ENCODE measurements at regions not wholly inside any gene's neighbourhood (a gene's known extent, or its start where the extent isn't known, plus 50 kb on each side); places are given as distances from the start of the nearest gene placed in this dataset.

DNA sequence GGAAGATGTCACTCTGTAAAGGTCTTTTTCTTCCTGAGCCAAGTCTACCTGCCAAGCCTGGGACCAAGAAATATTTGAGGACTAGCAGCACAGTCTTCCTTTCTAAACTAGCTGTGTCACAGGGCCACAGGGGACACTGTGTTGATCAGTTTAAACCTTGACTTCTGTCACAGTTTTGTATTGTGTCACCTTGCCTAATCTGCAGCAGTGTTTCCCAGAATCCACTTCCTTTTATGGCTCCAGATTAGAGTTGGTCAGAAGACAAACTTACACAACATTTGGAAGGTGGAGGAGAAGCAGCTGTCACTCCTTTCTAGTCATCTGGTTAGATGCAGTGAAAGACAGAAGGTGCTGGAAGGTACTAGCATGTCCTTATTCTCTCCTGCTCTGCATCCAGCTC lies 143.1 kb upstream of the BCOR start:
- H3K27me3 ChIP-seq (ENCODE audit: insufficient read depth, low read depth, low read length), result no peaks in the 10 kb centered on the region
- TF ChIP-seq MXI1 (conservative IDR thresholded peaks at IDR 0.05; ENCODE audit: poor library complexity, severe bottlenecking), result no peak
- no peaks in the 10 kb centered on the region for H4K20me1 ChIP-seq (ENCODE audit: insufficient read depth)
- H3K27ac ChIP-seq (ENCODE audit: low read length), result no peak overlapping the region
- no peak overlapping the region for H3K4me2 ChIP-seq (ENCODE audit: low read length)
- H3K36me3 ChIP-seq (ENCODE audit: insufficient read depth, low read length), result no peaks in the 10 kb centered on the region
- H2AFZ ChIP-seq (ENCODE audit: low read depth, low read length), result no peak overlapping the region
- no peaks in the 10 kb centered on the region for H3K9me2 ChIP-seq (ENCODE audit: insufficient read depth, low read length)
- no peaks in the 10 kb centered on the region for H3K79me2 ChIP-seq (replicated peaks; ENCODE audit: insufficient read depth, low read length)
- H3K9me3 ChIP-seq (ENCODE audit: low read length), result no peaks in the 10 kb centered on the region
- H3F3A ChIP-seq (ENCODE audit: insufficient read depth, low read length, poor library complexity, severe bottlenecking), result no peaks in the 10 kb centered on the region
- H3K9ac ChIP-seq (ENCODE audit: low read length), result no peak overlapping the region
- no peak overlapping the region for H3K4me3 ChIP-seq (ENCODE audit: low read length)

DNA sequence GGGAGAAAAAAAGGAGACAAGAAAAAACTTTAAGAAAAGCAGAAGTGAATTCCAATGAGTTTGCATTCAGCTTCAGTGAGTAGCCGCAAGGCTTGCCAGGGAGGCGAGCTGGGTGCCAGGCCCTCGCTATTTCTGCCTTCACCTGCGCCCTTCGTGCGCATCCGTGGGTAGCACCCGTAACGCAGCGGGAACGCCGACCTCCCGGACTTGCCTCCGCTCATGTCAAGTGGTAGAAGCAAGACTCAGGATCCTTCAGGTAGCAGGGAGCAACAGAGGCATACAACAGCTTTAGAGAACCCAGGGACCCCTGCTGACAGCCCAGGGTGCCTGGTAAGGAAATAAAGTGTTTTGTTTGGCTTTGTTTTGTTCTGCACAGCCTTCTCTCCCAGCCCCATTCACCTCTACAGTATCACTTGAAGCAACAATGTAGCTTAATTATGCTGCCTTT lies 140.0 kb upstream of the BCOR start:
- no peaks in the 10 kb centered on the region for H3K27me3 ChIP-seq (ENCODE audit: insufficient read depth, low read depth, low read length)
- no peaks in the 10 kb centered on the region for H3K9me2 ChIP-seq (ENCODE audit: insufficient read depth, low read length)
- no peaks in the 10 kb centered on the region for H3K36me3 ChIP-seq (ENCODE audit: insufficient read depth, low read length)
- H3K9ac ChIP-seq (ENCODE audit: low read length), result no peak overlapping the region
- H4K20me1 ChIP-seq (ENCODE audit: insufficient read depth), result no peaks in the 10 kb centered on the region
- H2AFZ ChIP-seq (ENCODE audit: low read depth, low read length), result no peak overlapping the region
- no peak overlapping the region for H3K4me3 ChIP-seq (ENCODE audit: low read length)
- TF ChIP-seq, protein P1, sequence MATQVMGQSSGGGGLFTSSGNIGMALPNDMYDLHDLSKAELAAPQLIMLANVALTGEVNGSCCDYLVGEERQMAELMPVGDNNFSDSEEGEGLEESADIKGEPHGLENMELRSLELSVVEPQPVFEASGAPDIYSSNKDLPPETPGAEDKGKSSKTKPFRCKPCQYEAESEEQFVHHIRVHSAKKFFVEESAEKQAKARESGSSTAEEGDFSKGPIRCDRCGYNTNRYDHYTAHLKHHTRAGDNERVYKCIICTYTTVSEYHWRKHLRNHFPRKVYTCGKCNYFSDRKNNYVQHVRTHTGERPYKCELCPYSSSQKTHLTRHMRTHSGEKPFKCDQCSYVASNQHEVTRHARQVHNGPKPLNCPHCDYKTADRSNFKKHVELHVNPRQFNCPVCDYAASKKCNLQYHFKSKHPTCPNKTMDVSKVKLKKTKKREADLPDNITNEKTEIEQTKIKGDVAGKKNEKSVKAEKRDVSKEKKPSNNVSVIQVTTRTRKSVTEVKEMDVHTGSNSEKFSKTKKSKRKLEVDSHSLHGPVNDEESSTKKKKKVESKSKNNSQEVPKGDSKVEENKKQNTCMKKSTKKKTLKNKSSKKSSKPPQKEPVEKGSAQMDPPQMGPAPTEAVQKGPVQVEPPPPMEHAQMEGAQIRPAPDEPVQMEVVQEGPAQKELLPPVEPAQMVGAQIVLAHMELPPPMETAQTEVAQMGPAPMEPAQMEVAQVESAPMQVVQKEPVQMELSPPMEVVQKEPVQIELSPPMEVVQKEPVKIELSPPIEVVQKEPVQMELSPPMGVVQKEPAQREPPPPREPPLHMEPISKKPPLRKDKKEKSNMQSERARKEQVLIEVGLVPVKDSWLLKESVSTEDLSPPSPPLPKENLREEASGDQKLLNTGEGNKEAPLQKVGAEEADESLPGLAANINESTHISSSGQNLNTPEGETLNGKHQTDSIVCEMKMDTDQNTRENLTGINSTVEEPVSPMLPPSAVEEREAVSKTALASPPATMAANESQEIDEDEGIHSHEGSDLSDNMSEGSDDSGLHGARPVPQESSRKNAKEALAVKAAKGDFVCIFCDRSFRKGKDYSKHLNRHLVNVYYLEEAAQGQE (IDR thresholded peaks at IDR 0.05; ENCODE audit: borderline replicate concordance), result no peak
- TF ChIP-seq EP300 (conservative IDR thresholded peaks at IDR 0.05; ENCODE audit: poor library complexity, severe bottlenecking) (no peak), EZH2 (IDR thresholded peaks at IDR 0.05; ENCODE audit: borderline replicate concordance, insufficient read depth, low read length, poor library complexity, severe bottlenecking) (no peak), TAF1 (IDR thresholded peaks at IDR 0.05; ENCODE audit: low read depth) (no peak), POLR2AphosphoS5 (IDR thresholded peaks at IDR 0.05) (no peak), RAD21 (conservative IDR thresholded peaks at IDR 0.05) (no peak), MXI1 (conservative IDR thresholded peaks at IDR 0.05; ENCODE audit: poor library complexity, severe bottlenecking) (no peak), SMC3 (conservative IDR thresholded peaks at IDR 0.05; ENCODE audit: poor library complexity) (no peak)
- TF ChIP-seq, protein P2, sequence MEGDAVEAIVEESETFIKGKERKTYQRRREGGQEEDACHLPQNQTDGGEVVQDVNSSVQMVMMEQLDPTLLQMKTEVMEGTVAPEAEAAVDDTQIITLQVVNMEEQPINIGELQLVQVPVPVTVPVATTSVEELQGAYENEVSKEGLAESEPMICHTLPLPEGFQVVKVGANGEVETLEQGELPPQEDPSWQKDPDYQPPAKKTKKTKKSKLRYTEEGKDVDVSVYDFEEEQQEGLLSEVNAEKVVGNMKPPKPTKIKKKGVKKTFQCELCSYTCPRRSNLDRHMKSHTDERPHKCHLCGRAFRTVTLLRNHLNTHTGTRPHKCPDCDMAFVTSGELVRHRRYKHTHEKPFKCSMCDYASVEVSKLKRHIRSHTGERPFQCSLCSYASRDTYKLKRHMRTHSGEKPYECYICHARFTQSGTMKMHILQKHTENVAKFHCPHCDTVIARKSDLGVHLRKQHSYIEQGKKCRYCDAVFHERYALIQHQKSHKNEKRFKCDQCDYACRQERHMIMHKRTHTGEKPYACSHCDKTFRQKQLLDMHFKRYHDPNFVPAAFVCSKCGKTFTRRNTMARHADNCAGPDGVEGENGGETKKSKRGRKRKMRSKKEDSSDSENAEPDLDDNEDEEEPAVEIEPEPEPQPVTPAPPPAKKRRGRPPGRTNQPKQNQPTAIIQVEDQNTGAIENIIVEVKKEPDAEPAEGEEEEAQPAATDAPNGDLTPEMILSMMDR (IDR thresholded peaks at IDR 0.05; ENCODE audit: poor library complexity, severe bottlenecking), result no peak
- no peak overlapping the region for H3K27ac ChIP-seq (ENCODE audit: low read length)
- no peak overlapping the region for H3K4me2 ChIP-seq (ENCODE audit: low read length)
- H3K79me2 ChIP-seq (replicated peaks; ENCODE audit: insufficient read depth, low read length), result no peaks in the 10 kb centered on the region
- no peaks in the 10 kb centered on the region for H3K9me3 ChIP-seq (ENCODE audit: low read length)
- H3F3A ChIP-seq (ENCODE audit: insufficient read depth, low read length, poor library complexity, severe bottlenecking), result no peaks in the 10 kb centered on the region

DNA sequence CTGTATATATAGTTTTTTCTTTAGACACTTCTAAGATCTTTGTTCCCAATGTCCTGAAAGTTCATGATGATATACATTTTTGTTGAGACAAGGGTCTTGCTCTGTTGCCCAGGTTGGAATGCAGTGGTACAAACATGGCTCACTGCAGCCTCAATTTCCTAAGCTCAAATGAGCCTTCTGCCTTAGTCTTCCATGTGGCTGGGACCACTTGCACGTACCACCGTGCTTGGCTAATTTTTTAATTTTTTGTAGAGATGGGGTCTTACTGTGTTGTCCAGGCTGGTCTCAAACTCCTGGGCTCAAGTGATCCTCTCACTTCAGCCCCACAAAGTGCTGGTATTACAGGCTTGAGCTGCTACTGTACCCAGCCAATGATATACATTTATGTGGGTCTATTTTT lies 132.9 kb upstream of the BCOR start:
- H3K27me3 ChIP-seq (ENCODE audit: insufficient read depth, low read depth, low read length), result no peaks in the 10 kb centered on the region
- no peak overlapping the region for H3K9ac ChIP-seq (ENCODE audit: low read length)
- no peaks in the 10 kb centered on the region for H3K9me3 ChIP-seq (ENCODE audit: low read length)
- no peaks in the 10 kb centered on the region for H3K36me3 ChIP-seq (ENCODE audit: insufficient read depth, low read length)
- H3F3A ChIP-seq (ENCODE audit: insufficient read depth, low read length, poor library complexity, severe bottlenecking), result no peaks in the 10 kb centered on the region
- no peak overlapping the region for H3K4me3 ChIP-seq (ENCODE audit: low read length)
- H2AFZ ChIP-seq (ENCODE audit: low read depth, low read length), result no peak overlapping the region
- H3K79me2 ChIP-seq (replicated peaks; ENCODE audit: insufficient read depth, low read length), result no peaks in the 10 kb centered on the region
- no peak overlapping the region for H3K4me2 ChIP-seq (ENCODE audit: low read length)
- no peaks in the 10 kb centered on the region for H4K20me1 ChIP-seq (ENCODE audit: insufficient read depth)
- H3K9me2 ChIP-seq (ENCODE audit: insufficient read depth, low read length), result no peaks in the 10 kb centered on the region
- TF ChIP-seq POLR2AphosphoS5 (IDR thresholded peaks at IDR 0.05) (no peak), EZH2 (IDR thresholded peaks at IDR 0.05; ENCODE audit: borderline replicate concordance, insufficient read depth, low read length, poor library complexity, severe bottlenecking) (no peak), EP300 (conservative IDR thresholded peaks at IDR 0.05; ENCODE audit: poor library complexity, severe bottlenecking) (no peak), SMC3 (conservative IDR thresholded peaks at IDR 0.05; ENCODE audit: poor library complexity) (no peak), MXI1 (conservative IDR thresholded peaks at IDR 0.05; ENCODE audit: poor library complexity, severe bottlenecking) (no peak), TAF1 (IDR thresholded peaks at IDR 0.05; ENCODE audit: low read depth) (no peak), RAD21 (conservative IDR thresholded peaks at IDR 0.05) (no peak)
- TF ChIP-seq, protein P1 (IDR thresholded peaks at IDR 0.05; ENCODE audit: borderline replicate concordance), result no peak
- TF ChIP-seq, protein P2 (IDR thresholded peaks at IDR 0.05; ENCODE audit: poor library complexity, severe bottlenecking), result no peak
- no peak overlapping the region for H3K27ac ChIP-seq (ENCODE audit: low read length)

Measured in neural cell (in vitro differentiated cells).